Neural progenitor cell (in vitro differentiated cells): ENCODE measurements at regions not wholly inside any gene's neighbourhood (a gene's known extent, or its start where the extent isn't known, plus 50 kb on each side); places are given as distances from the start of the nearest gene placed in this dataset.

Experiments
- DNase-seq: peaks from one replicate; pipeline ENCODE4 v3.0.0-alpha.2; 2016; ENCODE audit warnings: low spot score
- H2AFZ ChIP-seq: fragments of 200-600 bp; sonication (generic); replicated peaks from 2 replicates; pipeline ENCODE4 v1.6.1; 2016; ENCODE audit warnings: antibody characterized with exemption
- H3F3A ChIP-seq: fragments of 200-600 bp; sonication (generic); 2 replicates; pipeline ENCODE4 v1.6.1; 2016; ENCODE audit warnings: antibody characterized with exemption, low read depth
- H3K27ac ChIP-seq: fragments of 200-600 bp; sonication (generic); 2 replicates; pipeline ENCODE4 v1.5.1; 2016; ENCODE audit warnings: mild to moderate bottlenecking
- H3K27me3 ChIP-seq: fragments of 200-600 bp; sonication (generic); 2 replicates; pipeline ENCODE4 v1.6.1; 2016; ENCODE audit warnings: mild to moderate bottlenecking, moderate library complexity
- H3K36me3 ChIP-seq: fragments of 200-600 bp; sonication (generic); 2 replicates; pipeline ENCODE4 v1.5.1; 2016
- H3K4me1 ChIP-seq: fragments of 200-600 bp; sonication (generic); 2 replicates; pipeline ENCODE4 v1.6.1; 2016; ENCODE audit warnings: mixed run types
- H3K4me2 ChIP-seq: fragments of 200-600 bp; sonication (generic); 2 replicates; pipeline ENCODE4 v1.6.1; 2016
- H3K4me3 ChIP-seq: fragments of 200-600 bp; sonication (generic); 2 replicates; pipeline ENCODE4 v1.5.1; 2016
- H3K79me2 ChIP-seq: fragments of 200-600 bp; sonication (generic); 2 replicates; pipeline ENCODE4 v1.6.1; 2016; ENCODE audit warnings: low read depth
- H3K9ac ChIP-seq: fragments of 200-600 bp; sonication (generic); 2 replicates; pipeline ENCODE4 v1.6.1; 2016
- H3K9me3 ChIP-seq: fragments of 200-600 bp; sonication (generic); 2 replicates; pipeline ENCODE4 v1.5.1; 2016; ENCODE audit warnings: low read depth
- H4K20me1 ChIP-seq: fragments of 200-600 bp; sonication (generic); 2 replicates; pipeline ENCODE4 v1.6.1; 2016; ENCODE audit warnings: low read depth
- H3K27ac Mint-ChIP-seq: 3 replicates; pipeline ENCODE4 v1.8.0; 2021; ENCODE audit warnings: mixed read lengths
- H3K27me3 Mint-ChIP-seq: 2 replicates; pipeline ENCODE4 v1.8.0; 2022; ENCODE audit warnings: low read depth, mild to moderate bottlenecking, inconsistent platforms, moderate library complexity, mixed read lengths; ENCODE audit not compliant: insufficient read depth
- H3K36me3 Mint-ChIP-seq: 3 replicates; pipeline ENCODE4 v1.8.0; 2021; ENCODE audit warnings: mixed read lengths
- H3K4me1 Mint-ChIP-seq: 3 replicates; pipeline ENCODE4 v1.8.0; 2021; ENCODE audit warnings: mixed read lengths
- H3K4me3 Mint-ChIP-seq: 3 replicates; pipeline ENCODE4 v1.8.0; 2021; ENCODE audit warnings: mild to moderate bottlenecking, moderate library complexity, mixed read lengths
- H3K9me3 Mint-ChIP-seq: 3 replicates; pipeline ENCODE4 v1.8.0; 2020; ENCODE audit warnings: mixed read lengths
- CTCF ChIP-seq: fragments of 200-600 bp; sonication (generic); IDR thresholded peaks from 2 replicates; pipeline ENCODE4 v1.5.1; 2017; ENCODE audit warnings: antibody characterized with exemption, mild to moderate bottlenecking
- EZH2 ChIP-seq: fragments of 200-600 bp; sonication (generic); IDR thresholded peaks from 2 replicates; pipeline ENCODE4 v1.6.1; 2017; ENCODE audit warnings: antibody characterized with exemption, mild to moderate bottlenecking, moderate library complexity
- EZH2phosphoT487 ChIP-seq: fragments of 200-600 bp; sonication (generic); IDR thresholded peaks from 2 replicates; pipeline ENCODE4 v1.6.1; 2017; ENCODE audit warnings: antibody characterized with exemption

GRCh38 chr6:66048684-66049474 lies 341.9 kb upstream of the EYS start:
- Histone ChIP-seq H3K79me2 (no peaks in the 10 kb centered on the region), H3K27ac (no peak overlapping the region), H3K4me2 (no peak overlapping the region), H3F3A (no peaks in the 10 kb centered on the region), H4K20me1 (no peaks in the 10 kb centered on the region), H3K4me1 (no peaks in the 10 kb centered on the region), H3K9me3 (no peaks in the 10 kb centered on the region), H3K27me3 (no peaks in the 10 kb centered on the region), H3K36me3 (no peaks in the 10 kb centered on the region), H2AFZ (no peak overlapping the region), H3K9ac (no peak overlapping the region), H3K4me3 (no peak overlapping the region)
- Mint-ChIP-seq H3K36me3 (no peaks in the 10 kb centered on the region), H3K27me3 (peaks cover 2% of the 10 kb centered on the region), H3K4me1 (no peaks in the 10 kb centered on the region), H3K4me3 (no peak overlapping the region), H3K9me3 (no peaks in the 10 kb centered on the region), H3K27ac (no peak overlapping the region)
- DNase-seq, result no peak
- TF ChIP-seq CTCF (no peak), EZH2 (no peak), EZH2phosphoT487 (no peak)

GRCh38 chr6:66032626-66033025 lies 325.6 kb upstream of the EYS start:
- Histone ChIP-seq H4K20me1 (no peaks in the 10 kb centered on the region), H3K4me3 (no peak overlapping the region), H3K27ac (no peak overlapping the region), H3K9ac (no peak overlapping the region), H3F3A (no peaks in the 10 kb centered on the region), H3K4me2 (no peak overlapping the region), H3K27me3 (no peaks in the 10 kb centered on the region), H3K36me3 (no peaks in the 10 kb centered on the region), H3K9me3 (no peaks in the 10 kb centered on the region), H3K79me2 (no peaks in the 10 kb centered on the region), H2AFZ (no peak overlapping the region), H3K4me1 (no peaks in the 10 kb centered on the region)
- Mint-ChIP-seq H3K9me3 (no peaks in the 10 kb centered on the region), H3K4me3 (no peak overlapping the region), H3K36me3 (no peaks in the 10 kb centered on the region), H3K27ac (no peak overlapping the region), H3K27me3 (peaks cover 2% of the 10 kb centered on the region), H3K4me1 (no peaks in the 10 kb centered on the region)
- no peak for TF ChIP-seq CTCF
- no peak for TF ChIP-seq EZH2phosphoT487
- no peak for TF ChIP-seq EZH2
- no peak for DNase-seq

GRCh38 chr6:66029391-66029790 lies 322.4 kb upstream of the EYS start:
- Histone ChIP-seq H3K27me3 (no peaks in the 10 kb centered on the region), H3K27ac (no peak overlapping the region), H3K4me2 (no peak overlapping the region), H3K36me3 (no peaks in the 10 kb centered on the region), H3K9me3 (no peaks in the 10 kb centered on the region), H3K4me3 (no peak overlapping the region), H2AFZ (no peak overlapping the region), H3K9ac (no peak overlapping the region), H3F3A (no peaks in the 10 kb centered on the region), H3K79me2 (no peaks in the 10 kb centered on the region), H4K20me1 (no peaks in the 10 kb centered on the region), H3K4me1 (no peaks in the 10 kb centered on the region)
- Mint-ChIP-seq H3K4me3 (no peak overlapping the region), H3K9me3 (no peaks in the 10 kb centered on the region), H3K4me1 (no peaks in the 10 kb centered on the region), H3K36me3 (no peaks in the 10 kb centered on the region), H3K27me3 (peaks cover 2% of the 10 kb centered on the region), H3K27ac (no peak overlapping the region)
- DNase-seq, result no peak
- TF ChIP-seq EZH2phosphoT487, result no peak
- TF ChIP-seq CTCF, result no peak
- no peak for TF ChIP-seq EZH2
